Ovary (tissue), 7 donors: ENCODE measurements at regions not wholly inside any gene's neighbourhood (a gene's known extent, or its start where the extent isn't known, plus 50 kb on each side); places are given as distances from the start of the nearest gene placed in this dataset.

Experiments
- DNase-seq, 5 donors: peaks; one replicate each; pipeline ENCODE4 v3.0.0-alpha.2; 2019 to 2020
- H3K27ac ChIP-seq, 2 donors: fragments of 200-600 bp; one replicate each; pipeline versions ENCODE4 v1.5.1 to v1.8.0; 2019 to 2022
- H3K27me3 ChIP-seq: fragments of 200-600 bp; one replicate; pipeline ENCODE4 v1.8.0; 2022
- H3K36me3 ChIP-seq: fragments of 200-600 bp; sonication (generic); one replicate; pipeline ENCODE4 v1.5.1; 2019
- H3K4me1 ChIP-seq: one replicate; pipeline ENCODE4 v1.8.1; 2013; ENCODE audit warnings: mild to moderate bottlenecking, moderate library complexity; ENCODE audit not compliant: insufficient read depth
- H3K4me3 ChIP-seq: fragments of 200-600 bp; sonication (generic); one replicate; pipeline ENCODE4 v1.5.1; 2017
- H3K9me3 ChIP-seq, 2 donors: fragments of 200-600 bp in 1 of 2; sonication (generic) in 1 of 2; one replicate each; pipeline versions ENCODE4 v1.5.1 to v1.8.1; 2013 to 2019; ENCODE audit warnings: mild to moderate bottlenecking in 1 of 2, moderate library complexity in 1 of 2
- CTCF ChIP-seq, 3 donors: fragments of 450-650 bp in 2 of 3; fragments of 200-600 bp in 1 of 3; IDR thresholded peaks; one replicate each; pipeline versions ENCODE4 v1.5.1 to v1.8.0; 2016 to 2022; ENCODE audit warnings: antibody characterized with exemption in 3 of 3, mild to moderate bottlenecking in 1 of 3
- EP300 ChIP-seq: sonication (generic); formaldehyde crosslinking; IDR thresholded peaks from one replicate; pipeline ENCODE4 v1.6.1; 2017; ENCODE audit warnings: antibody characterized with exemption
- POLR2A ChIP-seq: fragments of 450-650 bp; IDR thresholded peaks from one replicate; pipeline ENCODE4 v1.6.1; 2017; ENCODE audit warnings: antibody characterized with exemption, mild to moderate bottlenecking, moderate library complexity
- WGBS, 3 donors: extraction: QIAGEN DNeasy Blood & Tissue Kit in 1 of 3; methylation state at CpG; one replicate each; pipeline versions ENCODE4 v1.1.5 to v1.1.7; 2013 to 2017; 5-methylcytosine and 5-hydroxymethylcytosine counted together
- intact Hi-C, 4 donors: fragments of 100-400 bp; cut with DNase I; formaldehyde crosslinking; loops; one replicate each; pipeline versions ENCODE4 v1.11.0 to v1.15.1; 2022 to 2023
- donor health status: DM: no; HTN: no; CAD: no; lungs with moderate emphysema.
- donor health status: DM: no; HTN: no; CAD: no.
- donor health status: Bipolar disorder and iron deficiency.
- donor health status: DM: no; HTN: no; CAD: no.
- donor health status: DM: yes; HTN: yes; CAD: no.

GRCh38 chr16:52837251-52837650, 215.4 kb downstream of the CHD9NB start:
- no peak for DNase-seq
- no peaks in the 10 kb centered on the region for H3K27me3 ChIP-seq
- 61 to 74% (median 65%) methylated on average over 3 of the region's 3 CpGs for WGBS, 3 donors
- no peaks in the 10 kb centered on the region for H3K4me1 ChIP-seq
- no peaks in the 10 kb centered on the region for H3K36me3 ChIP-seq
- no peaks in the 10 kb centered on the region for H3K9me3 ChIP-seq
- no peak overlapping the region for H3K27ac ChIP-seq
- no peak for TF ChIP-seq POLR2A
- no peak for TF ChIP-seq CTCF (IDR thresholded peaks at IDR 0.05)
- no peak for TF ChIP-seq EP300
- H3K4me3 ChIP-seq: no peak overlapping the region
- intact Hi-C loops: no loop called here

DNA sequence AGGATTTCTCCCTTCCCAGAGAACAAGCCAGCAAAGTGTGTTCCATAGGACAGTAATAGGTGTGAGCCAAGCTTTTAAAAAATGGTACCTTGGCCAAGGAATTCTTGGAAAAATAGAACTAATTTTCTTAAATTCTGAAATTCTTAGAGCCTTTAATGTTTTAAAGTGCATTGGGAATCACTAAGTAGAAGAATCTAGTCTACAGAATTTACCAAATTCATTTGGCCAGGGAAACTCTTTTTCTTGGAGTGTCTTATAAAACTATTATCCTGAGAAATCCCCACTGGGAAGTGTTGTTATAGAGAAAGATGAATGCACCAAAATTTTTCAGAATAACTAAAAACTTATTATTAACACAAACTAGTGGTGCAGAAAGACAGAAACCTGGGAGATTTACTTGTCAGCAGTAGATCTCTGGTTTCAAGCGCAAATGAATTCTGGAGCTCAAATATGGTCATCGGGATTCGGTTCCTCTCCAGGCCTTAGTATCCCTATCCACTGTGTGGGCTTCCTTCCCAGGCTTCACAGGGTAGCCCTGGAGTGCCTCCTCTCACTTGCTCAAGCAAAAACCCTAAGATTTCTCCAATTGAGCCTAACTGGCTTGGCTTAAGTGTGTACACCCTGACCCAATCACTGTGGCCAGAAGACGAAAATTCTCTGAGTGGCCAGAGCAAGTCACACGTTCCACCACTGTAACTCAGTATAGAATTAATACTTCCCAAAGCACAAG, 217.8 kb downstream of the CHD9NB start:
- H3K4me1 ChIP-seq: no peaks in the 10 kb centered on the region
- no peaks in the 10 kb centered on the region for H3K27me3 ChIP-seq
- TF ChIP-seq POLR2A (no peak), EP300 (no peak)
- intact Hi-C loops: no loop called here
- H3K4me3 ChIP-seq: no peak overlapping the region
- H3K9me3 ChIP-seq: no peaks in the 10 kb centered on the region
- no peaks in the 10 kb centered on the region for H3K36me3 ChIP-seq
- DNase-seq: no peak
- H3K27ac ChIP-seq: no peak overlapping the region
- WGBS, 3 donors: 75 to 85% (median 81%) methylated on average over 5 of the region's 5 CpGs

GRCh38 chr16:52832771-52833170, 219.9 kb downstream of the CHD9NB start:
- Histone ChIP-seq H3K27me3 (no peaks in the 10 kb centered on the region), H3K36me3 (no peaks in the 10 kb centered on the region), H3K4me3 (no peak overlapping the region), H3K27ac (no peak overlapping the region), H3K9me3 (no peaks in the 10 kb centered on the region), H3K4me1 (no peaks in the 10 kb centered on the region)
- DNase-seq: no peak
- intact Hi-C loops: no loop called here
- 9 to 13% (median 12%) methylated on average over 2 of the region's 2 CpGs for WGBS, 3 donors
- TF ChIP-seq CTCF (IDR thresholded peaks at IDR 0.05) (no peak), EP300 (no peak), POLR2A (no peak)

- H3K4me3 ChIP-seq: no peak overlapping the region
- H3K36me3 ChIP-seq: no peaks in the 10 kb centered on the region
- TF ChIP-seq POLR2A (no peak), EP300 (no peak), CTCF (IDR thresholded peaks at IDR 0.05) (no peak)
Measured at GRCh38 chr16:52827456-52827855, 225.2 kb downstream of the CHD9NB start.

DNA sequence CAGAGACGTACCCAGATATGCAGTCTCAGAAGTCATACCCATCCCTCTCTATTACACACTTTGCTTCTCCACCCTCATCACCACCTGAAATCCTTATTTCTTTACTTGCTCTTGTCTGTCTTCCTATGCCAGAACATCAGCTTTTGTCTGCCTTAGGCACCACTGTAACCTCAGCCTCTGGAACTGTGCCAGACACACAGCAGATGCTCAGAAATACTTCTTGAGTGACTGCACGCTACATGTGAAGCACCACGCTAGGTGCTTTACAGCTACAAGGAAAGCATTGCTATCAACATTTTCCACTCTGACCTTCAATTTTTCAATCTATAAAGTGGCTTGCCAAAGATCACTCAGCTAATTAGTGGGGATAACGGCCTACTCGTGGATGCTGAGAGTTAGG, 226.8 kb downstream of the CHD9NB start:
- no peaks in the 10 kb centered on the region for H3K36me3 ChIP-seq
- no peak for TF ChIP-seq CTCF (IDR thresholded peaks at IDR 0.05)
- no peak for TF ChIP-seq POLR2A
- no peak for TF ChIP-seq EP300
- no peaks in the 10 kb centered on the region for H3K9me3 ChIP-seq
- WGBS, 3 donors: 59 to 74% (median 70%) methylated on average over 5 of the region's 5 CpGs
- no peaks in the 10 kb centered on the region for H3K4me1 ChIP-seq
- DNase-seq: no peak
- no peak overlapping the region for H3K4me3 ChIP-seq
- no peaks in the 10 kb centered on the region for H3K27me3 ChIP-seq
- intact Hi-C loops: no loop called here
- no peak overlapping the region for H3K27ac ChIP-seq

More at GRCh38 chr16:52827456-52827855, 225.2 kb downstream of the CHD9NB start:
- Histone ChIP-seq H3K4me1 (no peaks in the 10 kb centered on the region), H3K9me3 (no peaks in the 10 kb centered on the region), H3K27me3 (no peaks in the 10 kb centered on the region), H3K27ac (no peak overlapping the region)
- DNase-seq: no peak
- intact Hi-C loops: no loop called here
- 64 to 75% (median 67%) methylated on average over 4 of the region's 4 CpGs for WGBS, 3 donors
